HG02642 (cell line): ENCODE measurements at regions not wholly inside any gene's neighbourhood (a gene's known extent, or its start where the extent isn't known, plus 50 kb on each side); places are given as distances from the start of the nearest gene placed in this dataset.

Experiments used
- ATAC-seq: cut with Tn5 transposase; IDR thresholded peaks from one replicate; pipeline ENCODE4 v1.9.1; 2021; ENCODE audit warnings: mild to moderate bottlenecking; ENCODE audit not compliant: unreplicated experiment, poor library complexity

DNA sequence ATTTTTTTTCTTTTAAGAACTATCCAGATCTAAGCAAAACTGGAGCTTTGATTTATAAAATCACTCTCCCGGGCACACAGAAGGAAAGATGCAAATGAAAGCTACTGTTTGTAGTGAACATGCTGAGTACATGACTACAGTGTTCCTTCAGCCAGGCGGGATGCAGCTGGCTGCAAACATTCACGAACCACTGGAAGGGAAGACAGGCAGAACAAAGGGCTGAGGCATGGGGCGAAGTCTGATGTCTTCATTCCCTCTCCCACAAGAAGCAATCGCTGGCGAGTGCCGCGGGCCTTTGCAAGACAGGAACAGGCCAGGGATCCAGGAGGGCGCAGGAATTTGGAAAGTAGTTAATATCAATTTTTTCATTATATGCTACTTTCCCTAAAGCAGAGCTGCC lies 257.9 kb upstream of the AJAP1 start:
- ATAC-seq = no peak

- ATAC-seq = no peak
These were observed 257.2 kb upstream of the AJAP1 start for GRCh38 chr1:4397196-4397595.

DNA sequence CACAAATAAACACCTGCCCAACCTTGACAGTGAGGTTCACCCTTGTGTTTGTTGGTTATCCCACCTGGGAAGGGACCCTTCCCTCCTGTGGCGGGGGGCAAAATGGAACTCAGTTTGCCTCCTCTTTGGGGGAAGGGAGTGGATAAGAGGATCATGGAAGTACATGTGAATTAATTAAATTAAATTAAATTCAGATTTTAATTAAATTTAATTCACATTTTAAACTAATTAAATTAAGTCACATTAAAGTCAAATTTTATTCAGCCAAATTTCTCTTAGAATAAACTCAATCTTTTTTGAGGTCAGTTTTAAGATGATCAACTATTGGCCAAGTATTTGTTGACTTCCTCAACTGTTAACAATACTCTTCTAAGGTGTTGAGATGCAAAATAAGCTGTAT lies 252.4 kb upstream of the AJAP1 start:
- no peak for ATAC-seq

GRCh38 chr1:4404854-4405590 lies 249.4 kb upstream of the AJAP1 start:
- ATAC-seq = no peak

DNA sequence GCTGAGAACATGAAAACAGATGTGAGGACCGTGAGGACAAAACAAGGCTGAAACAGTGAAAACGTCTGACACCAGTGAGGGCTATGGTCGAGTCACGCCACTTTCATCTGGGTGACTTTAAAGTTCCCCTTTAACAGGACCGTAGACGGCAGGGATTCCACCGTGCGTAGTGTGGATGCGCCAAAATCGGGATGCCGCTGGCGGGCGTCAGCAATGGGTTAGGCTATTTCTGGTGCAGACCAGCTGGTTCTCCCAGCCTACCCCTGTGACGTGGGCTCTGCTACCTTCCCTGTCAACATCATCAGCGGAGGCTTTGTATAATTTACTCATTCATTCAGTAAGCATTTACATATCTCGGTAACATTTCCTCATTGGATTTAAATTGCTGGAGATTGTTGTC lies 246.6 kb upstream of the AJAP1 start:
- ATAC-seq = no peak

DNA sequence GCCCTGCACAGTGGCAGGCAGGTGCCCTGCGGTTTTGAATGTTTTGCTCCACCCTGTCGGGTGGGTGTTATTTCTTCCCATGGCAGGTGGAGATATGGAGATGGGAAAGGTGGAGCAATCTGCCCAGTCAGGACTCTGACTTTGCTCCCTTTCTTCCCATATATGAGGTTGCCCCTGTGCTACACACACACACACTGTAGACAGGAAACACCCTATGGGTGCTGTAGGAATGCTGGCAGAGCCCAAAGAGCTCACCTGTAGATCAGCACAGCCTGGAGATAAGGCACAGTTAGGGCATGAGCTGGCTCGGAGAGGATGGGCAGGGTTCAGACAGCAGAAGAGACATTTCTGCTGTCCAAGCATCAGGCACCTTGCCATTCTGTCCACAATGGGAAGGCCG lies 246.0 kb upstream of the AJAP1 start:
- ATAC-seq = no peak

DNA sequence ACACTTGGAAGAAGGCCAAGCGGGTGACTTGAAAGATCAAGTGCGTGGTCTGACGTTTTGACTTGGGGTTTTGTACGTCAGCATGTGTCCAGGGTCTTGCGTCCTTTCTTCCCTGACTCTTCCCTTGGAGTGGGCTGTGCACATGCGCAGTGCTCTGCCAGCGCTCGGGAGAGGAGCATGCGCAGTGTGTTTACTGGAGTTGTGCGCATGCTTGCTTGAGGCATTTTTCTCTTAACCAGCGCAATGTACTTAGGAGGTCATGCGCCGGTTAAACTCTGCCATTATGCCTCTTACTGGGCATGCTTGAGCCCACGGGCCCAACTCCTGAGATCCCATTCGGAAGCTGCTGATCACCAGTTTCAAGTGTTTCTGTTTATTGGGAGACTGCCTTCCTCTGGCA lies 242.5 kb upstream of the AJAP1 start:
- ATAC-seq = no peak

DNA sequence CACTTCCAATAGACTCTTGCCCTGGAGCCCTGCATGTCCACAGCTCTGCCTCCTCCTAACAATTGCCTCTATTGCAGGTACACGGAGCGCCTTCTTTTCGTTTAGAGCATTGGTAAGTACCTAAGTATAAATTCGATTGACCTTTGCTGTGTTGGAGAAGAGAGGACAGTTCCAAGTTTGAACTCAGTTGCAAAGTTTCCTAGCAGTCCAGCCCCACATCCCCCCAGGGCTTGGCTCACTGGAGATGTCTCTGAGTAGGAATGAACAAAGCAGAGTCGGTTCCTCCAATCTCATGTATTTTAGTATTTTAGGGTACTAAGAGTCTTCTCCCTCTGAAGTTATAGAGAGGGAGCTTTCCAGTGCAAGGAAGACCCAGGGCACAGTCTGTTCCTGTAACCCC lies 238.9 kb upstream of the AJAP1 start:
- ATAC-seq = no peak

GRCh38 chr1:4416189-4416588 lies 238.2 kb upstream of the AJAP1 start:
- ATAC-seq = no peak

DNA sequence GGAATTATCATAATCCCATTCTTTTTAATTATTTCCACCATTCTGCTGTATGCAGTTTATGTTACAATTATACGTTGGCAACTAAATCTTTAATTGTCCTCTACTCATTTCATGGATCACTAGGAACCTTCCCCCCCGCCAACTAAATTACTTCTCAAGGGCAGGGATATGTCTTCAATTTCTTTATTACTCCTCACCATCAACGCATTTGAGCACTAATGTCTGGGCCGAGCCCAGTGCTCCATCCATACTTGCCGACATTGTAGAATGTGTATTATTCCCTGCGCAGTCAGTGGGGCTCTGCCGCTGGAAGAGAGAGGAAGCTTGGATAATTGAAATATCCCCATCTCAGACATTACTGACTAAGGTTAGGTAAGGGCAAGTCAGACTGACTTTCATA lies 236.4 kb upstream of the AJAP1 start:
- ATAC-seq = no peak

- no peak for ATAC-seq
These were observed 232.4 kb upstream of the AJAP1 start for GRCh38 chr1:4421986-4422385.

DNA sequence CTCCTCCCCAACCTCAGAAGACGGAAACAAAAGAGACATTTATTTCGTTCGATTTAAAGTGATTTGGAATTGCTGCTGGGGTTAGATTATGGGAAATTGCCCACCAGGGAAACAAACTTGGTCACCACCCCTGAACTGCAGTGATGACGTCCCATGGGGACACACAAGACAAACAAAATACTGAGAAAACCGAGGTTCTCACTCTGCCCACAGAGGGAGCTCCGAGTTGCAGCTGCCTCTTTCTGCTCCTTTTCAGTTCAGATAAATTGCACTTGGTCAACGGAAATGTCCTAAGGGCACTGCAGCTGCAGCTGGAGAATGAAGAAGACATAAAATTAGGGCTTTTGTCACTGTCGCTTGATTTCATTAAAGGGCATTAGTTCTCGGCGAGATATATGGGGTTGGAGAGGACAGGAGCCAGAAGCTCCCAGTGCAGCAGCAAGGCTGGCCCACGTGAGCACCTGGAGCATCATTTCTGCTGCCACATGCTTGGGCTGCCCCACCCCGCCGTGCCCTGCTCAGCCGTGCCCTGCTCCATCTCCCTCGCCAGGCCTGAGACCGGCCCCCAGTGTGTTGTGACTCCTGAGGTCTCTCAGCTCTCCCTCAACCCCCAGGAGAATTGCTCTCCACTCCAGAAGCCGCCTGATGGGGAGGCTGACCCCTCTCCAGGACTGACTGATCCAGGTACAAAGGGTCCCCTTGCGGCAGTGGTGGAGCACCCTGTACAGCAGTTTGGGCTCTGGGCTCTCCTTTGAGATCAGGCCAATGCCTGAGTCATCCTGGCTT lies 231.7 kb upstream of the AJAP1 start:
- no peak for ATAC-seq

DNA sequence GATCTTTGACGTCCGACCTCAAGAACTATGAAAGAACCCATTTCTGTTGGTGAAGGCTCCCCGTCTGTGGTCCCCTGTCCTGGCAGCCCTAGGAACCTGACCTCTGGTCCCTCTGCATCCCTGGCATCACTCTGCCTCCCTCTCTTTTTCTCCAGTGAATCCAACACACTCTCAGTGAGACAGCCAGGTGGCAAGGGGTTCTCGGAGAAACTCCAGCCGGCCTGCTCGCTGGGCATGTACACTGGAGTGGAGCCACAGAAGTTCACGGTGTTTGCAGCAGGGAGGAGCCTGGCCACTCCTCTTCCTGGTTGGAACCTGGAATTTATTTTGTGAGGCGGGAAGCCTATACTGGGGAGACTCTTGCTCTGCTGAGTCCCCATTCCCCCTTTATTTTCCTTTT lies 230.2 kb upstream of the AJAP1 start:
- no peak for ATAC-seq

- no peak for ATAC-seq
These were observed 229.6 kb upstream of the AJAP1 start for GRCh38 chr1:4424766-4425165.

DNA sequence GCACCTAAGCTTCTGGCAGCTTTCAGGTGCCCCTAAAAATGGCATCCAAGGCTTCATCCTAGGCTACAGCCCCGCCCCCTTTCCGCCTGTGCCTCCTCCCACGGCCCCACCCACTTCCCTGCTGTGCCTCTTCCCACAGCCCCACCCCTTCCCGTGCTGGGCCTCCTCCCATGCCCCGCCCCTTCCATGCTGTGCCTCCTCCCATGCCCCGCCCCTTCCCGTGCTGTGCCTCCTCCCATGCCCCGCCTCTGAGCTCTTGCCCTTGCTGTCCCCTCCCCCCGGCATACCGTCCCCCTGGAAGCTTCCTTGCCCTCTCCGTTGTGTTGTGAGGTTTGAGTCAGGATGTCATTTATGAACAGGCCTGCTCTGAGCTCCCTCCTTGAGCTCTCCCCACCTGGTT lies 228.5 kb upstream of the AJAP1 start:
- ATAC-seq = no peak

- no peak for ATAC-seq
These were observed 225.7 kb upstream of the AJAP1 start for GRCh38 chr1:4428711-4429110.

- ATAC-seq = no peak
These were observed 223.7 kb upstream of the AJAP1 start for GRCh38 chr1:4430406-4431365.

DNA sequence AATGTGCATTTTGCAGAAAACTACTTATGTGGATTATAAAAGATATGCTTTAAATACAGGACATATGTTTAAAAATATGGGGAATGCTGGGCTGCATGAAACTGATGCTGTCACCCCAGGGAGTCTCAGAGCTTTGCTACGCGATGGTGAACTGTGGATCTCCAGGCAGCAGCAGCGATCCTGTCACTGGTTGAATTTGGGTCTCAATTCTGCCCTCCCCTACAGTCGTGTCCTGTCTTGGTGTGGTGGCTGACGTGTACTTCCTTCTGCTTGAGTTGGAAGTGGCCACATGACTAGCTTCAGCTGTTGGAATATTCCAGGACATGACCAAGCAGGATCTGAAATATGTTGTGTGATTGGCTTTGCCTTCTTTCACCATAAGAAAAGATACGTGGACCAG lies 222.9 kb upstream of the AJAP1 start:
- ATAC-seq = no peak

GRCh38 chr1:4433075-4433474 lies 221.3 kb upstream of the AJAP1 start:
- ATAC-seq = no peak

GRCh38 chr1:4444086-4444485 lies 210.3 kb upstream of the AJAP1 start:
- ATAC-seq = no peak
